Brain microvascular endothelial cell (primary cell): ENCODE measurements at regions not wholly inside any gene's neighbourhood (a gene's known extent, or its start where the extent isn't known, plus 50 kb on each side); places are given as distances from the start of the nearest gene placed in this dataset.

Experiments
- DNase-seq: peaks from one replicate; pipeline ENCODE4 v3.0.0-alpha.2; 2020
- H3K27ac ChIP-seq: fragments of 250-450 bp; sonication (Bioruptor Pico); 2 replicates; pipeline ENCODE4 v1.5.1; 2020; ENCODE audit warnings: mild to moderate bottlenecking, moderate library complexity
- H3K27me3 ChIP-seq: fragments of 250-450 bp; sonication (Bioruptor Pico); replicated peaks from 2 replicates; pipeline ENCODE4 v1.5.1; 2020; ENCODE audit warnings: mild to moderate bottlenecking
- H3K36me3 ChIP-seq: fragments of 250-450 bp; sonication (Bioruptor Pico); replicated peaks from 2 replicates; pipeline ENCODE4 v1.5.1; 2020; ENCODE audit warnings: mild to moderate bottlenecking
- H3K4me3 ChIP-seq: 2 replicates; pipeline ENCODE4 v1.5.1; 2011; ENCODE audit warnings: low read depth, mild to moderate bottlenecking, control low read depth, low read length, moderate library complexity
- in situ Hi-C: cut with HindIII; loops from 2 replicates; pipeline ENCODE4 v1.10.0; 2017; ENCODE audit warnings: low sequenced_read_pairs, low pct_ligation_motif_present
- TF ChIP-seq, protein P1 (sequence below): IDR thresholded peaks from 2 replicates; pipeline ENCODE4 v1.5.1; 2011; ENCODE audit warnings: low read depth, mild to moderate bottlenecking, moderate library complexity, low read length, control low read depth, inconsistent platforms; ENCODE audit errors: missing control alignments

DNA sequence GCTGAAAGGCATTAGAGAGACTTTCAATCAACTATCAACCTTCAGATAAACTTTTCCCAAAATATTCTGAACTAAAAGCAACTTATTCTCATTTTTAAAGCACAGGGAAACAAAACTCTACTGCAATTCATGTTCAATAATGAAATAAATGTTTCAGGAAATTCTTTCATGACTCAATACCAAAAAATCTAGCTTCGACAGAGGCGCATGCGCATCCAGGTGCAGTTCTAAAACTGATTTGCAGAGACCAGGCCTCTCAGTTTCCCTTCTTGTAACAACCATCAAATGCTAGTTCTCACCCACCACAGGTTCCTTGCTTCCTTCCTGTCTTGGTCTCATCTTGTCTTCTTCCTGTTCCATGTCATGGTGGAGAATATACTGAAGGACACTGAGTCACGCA, 55.3 kb upstream of the NRBF2 start:
- TF ChIP-seq, protein P1, sequence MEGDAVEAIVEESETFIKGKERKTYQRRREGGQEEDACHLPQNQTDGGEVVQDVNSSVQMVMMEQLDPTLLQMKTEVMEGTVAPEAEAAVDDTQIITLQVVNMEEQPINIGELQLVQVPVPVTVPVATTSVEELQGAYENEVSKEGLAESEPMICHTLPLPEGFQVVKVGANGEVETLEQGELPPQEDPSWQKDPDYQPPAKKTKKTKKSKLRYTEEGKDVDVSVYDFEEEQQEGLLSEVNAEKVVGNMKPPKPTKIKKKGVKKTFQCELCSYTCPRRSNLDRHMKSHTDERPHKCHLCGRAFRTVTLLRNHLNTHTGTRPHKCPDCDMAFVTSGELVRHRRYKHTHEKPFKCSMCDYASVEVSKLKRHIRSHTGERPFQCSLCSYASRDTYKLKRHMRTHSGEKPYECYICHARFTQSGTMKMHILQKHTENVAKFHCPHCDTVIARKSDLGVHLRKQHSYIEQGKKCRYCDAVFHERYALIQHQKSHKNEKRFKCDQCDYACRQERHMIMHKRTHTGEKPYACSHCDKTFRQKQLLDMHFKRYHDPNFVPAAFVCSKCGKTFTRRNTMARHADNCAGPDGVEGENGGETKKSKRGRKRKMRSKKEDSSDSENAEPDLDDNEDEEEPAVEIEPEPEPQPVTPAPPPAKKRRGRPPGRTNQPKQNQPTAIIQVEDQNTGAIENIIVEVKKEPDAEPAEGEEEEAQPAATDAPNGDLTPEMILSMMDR, result no peak
- DNase-seq, result no peak
- no peak overlapping the region for H3K27ac ChIP-seq
- no peaks in the 10 kb centered on the region for H3K27me3 ChIP-seq
- no peak overlapping the region for H3K4me3 ChIP-seq
- no peaks in the 10 kb centered on the region for H3K36me3 ChIP-seq
- in situ Hi-C loops, result no loop called here

DNA sequence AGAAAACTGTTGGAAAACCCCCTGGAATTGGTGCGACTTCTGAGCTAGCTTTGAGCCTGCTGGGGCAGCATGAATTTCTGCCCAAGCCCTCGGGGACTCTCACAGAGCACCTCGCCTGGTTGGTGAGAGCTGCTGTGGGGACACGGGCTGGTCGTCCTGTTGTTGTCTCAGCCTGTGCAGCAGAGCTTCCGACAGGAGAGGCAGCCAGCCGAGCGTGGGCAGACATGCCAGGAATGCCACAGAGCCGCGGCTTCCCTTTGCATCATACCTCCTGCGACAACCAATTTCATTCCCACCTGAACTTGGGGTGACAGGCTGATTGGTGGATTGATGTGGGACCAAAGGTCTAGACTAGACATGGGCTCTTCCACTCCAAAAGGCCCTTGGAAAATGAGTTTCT, 60.2 kb upstream of the NRBF2 start:
- in situ Hi-C loops, result no loop called here
- no peak for DNase-seq
- Histone ChIP-seq H3K27ac (no peak overlapping the region), H3K36me3 (no peaks in the 10 kb centered on the region), H3K27me3 (no peaks in the 10 kb centered on the region), H3K4me3 (no peak overlapping the region)
- TF ChIP-seq, protein P1, result no peak

DNA sequence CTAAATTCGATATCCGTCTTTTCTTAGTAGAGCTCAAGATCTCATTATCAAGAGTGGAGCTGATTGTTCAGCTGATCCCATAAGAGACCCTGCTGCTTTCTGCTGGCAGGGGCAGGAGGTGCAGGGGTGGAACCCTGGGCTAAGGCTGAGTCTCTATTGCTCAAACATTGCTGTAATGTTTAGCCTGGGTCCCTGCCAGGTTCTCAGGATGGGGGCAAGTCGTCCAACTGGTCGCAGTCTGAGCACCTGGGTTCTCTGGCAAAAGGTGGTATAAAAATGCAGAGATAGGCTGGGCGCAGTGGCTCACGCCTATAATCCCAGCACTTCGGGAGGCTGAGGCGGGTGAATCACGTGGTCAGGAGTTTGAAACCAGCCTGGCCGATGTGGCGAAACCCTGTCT, 62.0 kb upstream of the NRBF2 start:
- Histone ChIP-seq H3K27ac (no peak overlapping the region), H3K27me3 (no peaks in the 10 kb centered on the region), H3K4me3 (no peak overlapping the region), H3K36me3 (no peaks in the 10 kb centered on the region)
- TF ChIP-seq, protein P1, result no peak
- DNase-seq, result no peak
- in situ Hi-C loops, result no loop called here

DNA sequence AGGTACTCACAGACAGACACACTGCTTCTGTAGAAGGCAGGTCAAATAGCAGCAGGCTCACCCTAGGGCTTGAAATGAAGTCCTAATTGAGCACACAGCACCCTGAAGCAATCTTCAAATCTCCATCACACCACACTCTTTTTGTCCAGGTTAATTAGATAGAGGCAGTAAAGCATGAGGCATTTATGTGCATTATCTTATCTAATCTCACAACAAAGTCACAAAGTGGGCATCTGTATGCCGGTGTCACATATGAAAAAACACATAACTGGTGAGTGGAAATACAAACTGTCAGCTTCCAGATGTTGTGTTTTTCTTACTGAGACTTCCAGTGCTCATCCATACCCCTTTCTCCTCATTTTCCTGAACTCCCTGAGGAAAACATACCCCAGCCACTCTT, 63.8 kb upstream of the NRBF2 start:
- no peak for DNase-seq
- Histone ChIP-seq H3K27ac (no peak overlapping the region), H3K27me3 (no peaks in the 10 kb centered on the region), H3K36me3 (no peaks in the 10 kb centered on the region), H3K4me3 (no peak overlapping the region)
- in situ Hi-C loops, result no loop called here
- TF ChIP-seq, protein P1, result no peak

DNA sequence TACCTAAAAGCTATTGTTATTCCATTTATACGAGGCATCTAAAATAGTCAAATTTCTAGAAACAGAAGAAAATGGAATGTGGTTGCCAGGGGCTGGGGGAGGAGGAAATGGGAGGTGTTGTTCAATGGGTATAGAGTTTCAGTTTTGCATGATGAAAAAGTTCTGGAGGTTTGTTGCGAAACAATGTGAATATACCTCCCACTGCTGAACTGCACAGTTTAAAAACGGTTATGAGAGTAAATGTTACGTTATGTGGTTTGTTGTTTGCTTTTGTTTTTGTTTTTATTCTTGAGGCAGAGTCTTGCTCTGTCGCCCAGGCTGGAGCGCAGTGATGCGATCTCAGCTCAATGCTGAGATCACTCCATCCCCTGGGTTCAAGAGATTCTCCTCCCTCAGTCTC, 64.9 kb upstream of the NRBF2 start:
- Histone ChIP-seq H3K4me3 (no peak overlapping the region), H3K36me3 (no peaks in the 10 kb centered on the region), H3K27me3 (no peaks in the 10 kb centered on the region), H3K27ac (no peak overlapping the region)
- TF ChIP-seq, protein P1, result no peak
- in situ Hi-C loops, result no loop called here
- DNase-seq, result no peak

GRCh38 chr10:63066606-63067005, 66.5 kb upstream of the NRBF2 start:
- Histone ChIP-seq H3K36me3 (no peaks in the 10 kb centered on the region), H3K4me3 (no peak overlapping the region), H3K27ac (no peak overlapping the region), H3K27me3 (no peaks in the 10 kb centered on the region)
- TF ChIP-seq, protein P1, result no peak
- DNase-seq, result no peak
- in situ Hi-C loops, result no loop called here
